Stomach (tissue), 8 donors: ENCODE measurements at regions not wholly inside any gene's neighbourhood (a gene's known extent, or its start where the extent isn't known, plus 50 kb on each side); places are given as distances from the start of the nearest gene placed in this dataset.

Experiments used
- DNase-seq, 2 donors: peaks; one replicate each; pipeline versions ENCODE4 v3.0.0 to v3.0.0-alpha.2; 2013 to 2019
- H3K27ac ChIP-seq, 5 donors: fragments of 200-600 bp in 4 of 5; sonication (generic) in 4 of 5; one replicate each; pipeline ENCODE4 v1.5.1; 2013 to 2019; ENCODE audit warnings: mild to moderate bottlenecking in 1 of 5, moderate library complexity in 1 of 5
- H3K27me3 ChIP-seq, 3 donors: fragments of 200-600 bp; sonication (generic); one replicate each; pipeline ENCODE4 v1.5.1; 2017 to 2019; ENCODE audit warnings: mixed run types in 1 of 3
- H3K36me3 ChIP-seq, 4 donors: fragments of 200-600 bp; sonication (generic); 1 replicate in 3 of 4; 2 replicates in 1 of 4; pipeline ENCODE4 v1.5.1; 2016 to 2019
- H3K4me1 ChIP-seq, 4 donors: fragments of 200-600 bp; sonication (generic); one replicate each; pipeline ENCODE4 v1.5.1; 2016 to 2019
- H3K4me3 ChIP-seq, 4 donors: fragments of 200-600 bp; sonication (generic) in 3 of 4; one replicate each; pipeline ENCODE4 v1.5.1; 2016 to 2019; ENCODE audit warnings: mild to moderate bottlenecking in 1 of 4
- H3K9me3 ChIP-seq, 4 donors: fragments of 200-600 bp; sonication (generic); one replicate each; pipeline ENCODE4 v1.5.1; 2016 to 2019
- CTCF ChIP-seq, 7 experiments: fragments of 450-650 bp in 4 of 7; fragments of 200-600 bp in 3 of 7; sonication (generic) in 3 of 7; IDR thresholded peaks; one replicate each; pipeline ENCODE4 v1.5.1; 2016 to 2019; ENCODE audit warnings: antibody characterized with exemption in 7 of 7, control low read depth in 2 of 7, mild to moderate bottlenecking in 1 of 7
- EP300 ChIP-seq: sonication (generic); formaldehyde crosslinking; IDR thresholded peaks from one replicate; pipeline ENCODE4 v1.6.1; 2017; ENCODE audit warnings: antibody characterized with exemption
- POLR2A ChIP-seq, 4 donors: fragments of 450-650 bp; IDR thresholded peaks; one replicate each; pipeline ENCODE4 v1.6.1; 2016; ENCODE audit warnings: antibody characterized with exemption in 4 of 4, control low read depth in 2 of 4, mild to moderate bottlenecking in 1 of 4, moderate library complexity in 1 of 4
- POLR2AphosphoS5 ChIP-seq, 3 donors: sonication (generic); formaldehyde crosslinking; IDR thresholded peaks; one replicate each; pipeline ENCODE4 v1.6.1; 2016; ENCODE audit warnings: antibody characterized with exemption in 3 of 3
- WGBS, 5 donors: extraction: QIAGEN DNeasy Blood & Tissue Kit in 3 of 5; methylation state at CpG; one replicate each; pipeline versions ENCODE4 v1.1.5 to v1.1.7; 2013 to 2018; 5-methylcytosine and 5-hydroxymethylcytosine counted together
- intact Hi-C: fragments of 100-400 bp; cut with DNase I; formaldehyde crosslinking; loops from one replicate; pipeline ENCODE4 v1.15.1; 2023; ENCODE audit warnings: low total_unique reads
- donor health status: healthy with polysubstance abuse.
- donor health status: Bipolar disorder and iron deficiency.
- donor health status: healthy.

GRCh38 chr11:70881948-70882715 is 370.2 kb downstream of the SHANK2 start:
- Histone ChIP-seq H3K27me3 (no peaks in the 10 kb centered on the region), H3K36me3 (no peaks in the 10 kb centered on the region), H3K4me3 (no peak overlapping the region), H3K9me3 (no peaks in the 10 kb centered on the region), H3K4me1 (no peaks in the 10 kb centered on the region), H3K27ac (no peak overlapping the region)
- WGBS, 5 donors: 77 to 88% (median 83%) methylated on average over 8 of the region's 8 CpGs
- DNase-seq: no peak
- no peak for TF ChIP-seq EP300
- TF ChIP-seq CTCF (IDR thresholded peaks at IDR 0.05): no peak
- no peak for TF ChIP-seq POLR2AphosphoS5 (IDR thresholded peaks at IDR 0.05)
- TF ChIP-seq POLR2A (IDR thresholded peaks at IDR 0.05): no peak
- intact Hi-C loops: no loop called here

GRCh38 chr11:70882716-70883085 is 369.7 kb downstream of the SHANK2 start:
- TF ChIP-seq POLR2A (IDR thresholded peaks at IDR 0.05) (no peak), POLR2AphosphoS5 (IDR thresholded peaks at IDR 0.05) (no peak), CTCF (IDR thresholded peaks at IDR 0.05) (no peak), EP300 (no peak)
- 83 to 90% (median 88%) methylated on average over 6 to 9 of the region's 9 CpGs for WGBS, 5 donors
- no peak overlapping the region for H3K27ac ChIP-seq
- H3K4me3 ChIP-seq: no peak overlapping the region
- no peak for DNase-seq
- H3K36me3 ChIP-seq: no peaks in the 10 kb centered on the region
- H3K4me1 ChIP-seq: no peaks in the 10 kb centered on the region
- H3K9me3 ChIP-seq: no peaks in the 10 kb centered on the region
- intact Hi-C loops: no loop called here
- H3K27me3 ChIP-seq: no peaks in the 10 kb centered on the region

- intact Hi-C loops: no loop called here
- DNase-seq: no peak
- WGBS, 5 donors: 85 to 92% (median 89%) methylated on average over 11 of the region's 11 CpGs
Observed at GRCh38 chr11:70883323-70883940, 368.9 kb downstream of the SHANK2 start.

More at GRCh38 chr11:70883323-70883940, 368.9 kb downstream of the SHANK2 start:
- Histone ChIP-seq H3K9me3 (no peaks in the 10 kb centered on the region), H3K27me3 (no peaks in the 10 kb centered on the region), H3K27ac (no peak overlapping the region), H3K4me1 (no peaks in the 10 kb centered on the region), H3K36me3 (no peaks in the 10 kb centered on the region), H3K4me3 (no peak overlapping the region)
- TF ChIP-seq EP300 (no peak), CTCF (IDR thresholded peaks at IDR 0.05) (no peak), POLR2AphosphoS5 (IDR thresholded peaks at IDR 0.05) (no peak), POLR2A (IDR thresholded peaks at IDR 0.05) (no peak)
